Panc1 (cell line): ENCODE measurements at regions not wholly inside any gene's neighbourhood (a gene's known extent, or its start where the extent isn't known, plus 50 kb on each side); places are given as distances from the start of the nearest gene placed in this dataset.

ENCODE experiments used
- ATAC-seq: fragments of 200-7000 bp; cut with Tn5 transposase; 2 replicates; pipeline ENCODE4 v1.9.1; 2020; ENCODE audit warnings: mild to moderate bottlenecking, moderate library complexity
- BruUV-seq: library from RNA; stranded (reverse); fragments of 400-500 nt; replicated peaks from 2 replicates; lab custom pipeline; 2021; lab: Mats Ljungman, UMichigan
- CTCF ChIA-PET: fragments of 300-600 bp; sonication (Branson Sonifier 250); formaldehyde crosslinking; loops from one replicate; lab custom pipeline; 2022; ENCODE audit warnings: antibody characterized with exemption; lab: Charles Lee
- POLR2A ChIA-PET: fragments of 300-600 bp; sonication (Branson Sonifier 250); formaldehyde crosslinking; loops from one replicate; lab custom pipeline; 2022; ENCODE audit warnings: antibody characterized with exemption; lab: Charles Lee
- DNase-seq: peaks from one replicate; pipeline ENCODE4 v3.0.0-alpha.2; 2010; ENCODE audit warnings: low read depth, low spot score
- H3K27ac ChIP-seq: 2 replicates; pipeline ENCODE4 v1.5.1; 2011; ENCODE audit warnings: mild to moderate bottlenecking, low read length, inconsistent platforms
- H3K27me3 ChIP-seq: fragments of 200-500 bp; sonication (Bioruptor generic); 2 replicates; pipeline ENCODE4 v1.6.0; 2014; ENCODE audit warnings: low read length, inconsistent platforms; ENCODE audit not compliant: control insufficient read depth, insufficient read depth
- H3K36me3 ChIP-seq: fragments of 200-500 bp; sonication (Bioruptor generic); 2 replicates; pipeline ENCODE4 v1.5.1; 2014; ENCODE audit warnings: inconsistent platforms, mild to moderate bottlenecking, low read length, moderate library complexity; ENCODE audit not compliant: control insufficient read depth, insufficient read depth
- H3K4me1 ChIP-seq: 2 replicates; pipeline ENCODE4 v1.5.1; 2011; ENCODE audit warnings: inconsistent platforms, mild to moderate bottlenecking, low read length, moderate library complexity; ENCODE audit not compliant: control insufficient read depth, insufficient read depth
- H3K4me3 ChIP-seq, 2 experiments: 2 replicates each; pipeline ENCODE4 v1.5.1; 2011 to 2012; ENCODE audit warnings: low read depth in 2 of 2, low read length in 2 of 2, mild to moderate bottlenecking in 2 of 2, inconsistent platforms in 1 of 2, moderate library complexity in 1 of 2
- H3K9me3 ChIP-seq: fragments of 200-500 bp; sonication (Bioruptor generic); 2 replicates; pipeline ENCODE4 v1.5.1; 2014; ENCODE audit warnings: low read depth, mild to moderate bottlenecking, inconsistent platforms, low read length, moderate library complexity; ENCODE audit not compliant: control insufficient read depth, insufficient read depth
- POLR2AphosphoS5 ChIP-seq: IDR thresholded peaks from 2 replicates; pipeline ENCODE4 v1.6.1; 2012; ENCODE audit warnings: mild to moderate bottlenecking, low read depth, low read length, moderate library complexity
- SIN3A ChIP-seq: IDR thresholded peaks from 2 replicates; pipeline ENCODE4 v1.6.1; 2012; ENCODE audit warnings: low read depth, mild to moderate bottlenecking, low read length, moderate library complexity, borderline replicate concordance; ENCODE audit not compliant: insufficient read depth
- TCF7L2 ChIP-seq: IDR thresholded peaks from 2 replicates; pipeline ENCODE4 v1.6.1; 2011; ENCODE audit warnings: mild to moderate bottlenecking, low read depth, low read length, inconsistent platforms
- in situ Hi-C: cut with HindIII; loops from 2 replicates; pipeline ENCODE4 v1.10.0; 2016; ENCODE audit warnings: low sequenced_read_pairs, low pct_unique_long_range_greater_than_20kb
- intact Hi-C: fragments of 100-400 bp; cut with micrococcal nuclease; formaldehyde crosslinking; loops from one replicate; pipeline ENCODE4 v1.10.0; 2022; ENCODE audit not compliant: unreplicated experiment
- TF ChIP-seq, protein P1 (sequence below): fragments of 450-650 bp; IDR thresholded peaks from 2 replicates; pipeline ENCODE4 v1.5.1; 2017; ENCODE audit warnings: mild to moderate bottlenecking
- TF ChIP-seq, protein P2 (sequence below), 2 experiments: IDR thresholded peaks; 2 replicates each; pipeline ENCODE4 v1.6.1; 2011 to 2012; ENCODE audit warnings: low read depth in 2 of 2, control low read depth in 1 of 2, low read length in 1 of 2, mild to moderate bottlenecking in 1 of 2, moderate library complexity in 1 of 2; ENCODE audit not compliant: insufficient read depth in 1 of 2

DNA sequence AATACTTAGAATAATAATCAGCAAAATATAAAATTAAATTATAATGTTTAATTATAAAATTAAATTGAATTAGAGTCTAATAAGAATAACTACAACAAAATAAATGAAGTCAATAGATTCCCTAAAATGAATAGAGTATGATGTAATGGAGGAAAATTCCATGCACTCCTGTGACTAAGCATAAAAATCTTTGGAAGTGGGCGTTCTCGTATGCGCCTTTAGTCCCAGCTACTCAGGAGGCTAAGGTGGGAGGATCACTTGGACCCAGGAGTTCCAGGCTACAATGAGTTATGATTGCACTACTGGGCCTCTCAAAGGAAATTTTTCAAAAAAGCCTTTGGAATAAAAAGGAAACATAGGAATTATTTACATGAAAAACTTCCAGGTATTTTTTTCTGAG lies 955.4 kb upstream of the POU3F3 start:
- intact Hi-C loops (no loop called here), in situ Hi-C loops (no loop called here)
- no TSS peak for BruUV-seq
- no peaks in the 10 kb centered on the region for H3K36me3 ChIP-seq
- H3K4me3 ChIP-seq, result no peak overlapping the region
- ATAC-seq, result no peak
- no peaks in the 10 kb centered on the region for H3K27me3 ChIP-seq
- H3K27ac ChIP-seq, result no peak overlapping the region
- ChIA-PET CTCF (no interaction called here), POLR2A (no interaction called here)
- no peak for DNase-seq
- no peaks in the 10 kb centered on the region for H3K4me1 ChIP-seq
- TF ChIP-seq, protein P1, sequence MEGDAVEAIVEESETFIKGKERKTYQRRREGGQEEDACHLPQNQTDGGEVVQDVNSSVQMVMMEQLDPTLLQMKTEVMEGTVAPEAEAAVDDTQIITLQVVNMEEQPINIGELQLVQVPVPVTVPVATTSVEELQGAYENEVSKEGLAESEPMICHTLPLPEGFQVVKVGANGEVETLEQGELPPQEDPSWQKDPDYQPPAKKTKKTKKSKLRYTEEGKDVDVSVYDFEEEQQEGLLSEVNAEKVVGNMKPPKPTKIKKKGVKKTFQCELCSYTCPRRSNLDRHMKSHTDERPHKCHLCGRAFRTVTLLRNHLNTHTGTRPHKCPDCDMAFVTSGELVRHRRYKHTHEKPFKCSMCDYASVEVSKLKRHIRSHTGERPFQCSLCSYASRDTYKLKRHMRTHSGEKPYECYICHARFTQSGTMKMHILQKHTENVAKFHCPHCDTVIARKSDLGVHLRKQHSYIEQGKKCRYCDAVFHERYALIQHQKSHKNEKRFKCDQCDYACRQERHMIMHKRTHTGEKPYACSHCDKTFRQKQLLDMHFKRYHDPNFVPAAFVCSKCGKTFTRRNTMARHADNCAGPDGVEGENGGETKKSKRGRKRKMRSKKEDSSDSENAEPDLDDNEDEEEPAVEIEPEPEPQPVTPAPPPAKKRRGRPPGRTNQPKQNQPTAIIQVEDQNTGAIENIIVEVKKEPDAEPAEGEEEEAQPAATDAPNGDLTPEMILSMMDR, result no peak
- TF ChIP-seq SIN3A (no peak), POLR2AphosphoS5 (no peak), TCF7L2 (no peak)
- TF ChIP-seq, protein P2, sequence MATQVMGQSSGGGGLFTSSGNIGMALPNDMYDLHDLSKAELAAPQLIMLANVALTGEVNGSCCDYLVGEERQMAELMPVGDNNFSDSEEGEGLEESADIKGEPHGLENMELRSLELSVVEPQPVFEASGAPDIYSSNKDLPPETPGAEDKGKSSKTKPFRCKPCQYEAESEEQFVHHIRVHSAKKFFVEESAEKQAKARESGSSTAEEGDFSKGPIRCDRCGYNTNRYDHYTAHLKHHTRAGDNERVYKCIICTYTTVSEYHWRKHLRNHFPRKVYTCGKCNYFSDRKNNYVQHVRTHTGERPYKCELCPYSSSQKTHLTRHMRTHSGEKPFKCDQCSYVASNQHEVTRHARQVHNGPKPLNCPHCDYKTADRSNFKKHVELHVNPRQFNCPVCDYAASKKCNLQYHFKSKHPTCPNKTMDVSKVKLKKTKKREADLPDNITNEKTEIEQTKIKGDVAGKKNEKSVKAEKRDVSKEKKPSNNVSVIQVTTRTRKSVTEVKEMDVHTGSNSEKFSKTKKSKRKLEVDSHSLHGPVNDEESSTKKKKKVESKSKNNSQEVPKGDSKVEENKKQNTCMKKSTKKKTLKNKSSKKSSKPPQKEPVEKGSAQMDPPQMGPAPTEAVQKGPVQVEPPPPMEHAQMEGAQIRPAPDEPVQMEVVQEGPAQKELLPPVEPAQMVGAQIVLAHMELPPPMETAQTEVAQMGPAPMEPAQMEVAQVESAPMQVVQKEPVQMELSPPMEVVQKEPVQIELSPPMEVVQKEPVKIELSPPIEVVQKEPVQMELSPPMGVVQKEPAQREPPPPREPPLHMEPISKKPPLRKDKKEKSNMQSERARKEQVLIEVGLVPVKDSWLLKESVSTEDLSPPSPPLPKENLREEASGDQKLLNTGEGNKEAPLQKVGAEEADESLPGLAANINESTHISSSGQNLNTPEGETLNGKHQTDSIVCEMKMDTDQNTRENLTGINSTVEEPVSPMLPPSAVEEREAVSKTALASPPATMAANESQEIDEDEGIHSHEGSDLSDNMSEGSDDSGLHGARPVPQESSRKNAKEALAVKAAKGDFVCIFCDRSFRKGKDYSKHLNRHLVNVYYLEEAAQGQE (IDR thresholded peaks at IDR 0.05; ENCODE audit: insufficient read depth in 1 of 2, low read depth in 2 of 2, low read length in 1 of 2), result no peak
- no peaks in the 10 kb centered on the region for H3K9me3 ChIP-seq

DNA sequence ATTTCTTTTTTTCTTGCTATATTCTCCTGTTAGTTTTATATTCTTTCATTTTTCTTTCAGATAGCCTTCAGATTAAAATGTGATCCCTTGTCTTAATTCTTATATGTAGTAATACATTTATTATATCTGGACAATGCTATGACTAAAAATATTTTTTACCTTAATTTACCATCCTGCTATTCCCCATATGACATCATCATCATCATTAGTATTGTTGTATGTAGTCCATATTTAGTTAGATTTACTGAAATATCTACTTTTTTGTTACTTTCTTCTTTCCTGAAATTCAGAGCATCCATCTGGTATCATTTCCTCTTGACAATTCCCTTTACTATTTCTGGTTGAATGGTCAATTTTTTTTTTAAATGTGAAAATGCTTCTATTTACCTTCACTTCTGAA lies 951.6 kb upstream of the POU3F3 start:
- intact Hi-C loops, result no loop called here

More for the DNA sequence above, 951.6 kb upstream of the POU3F3 start:
- no peak overlapping the region for H3K4me3 ChIP-seq
- in situ Hi-C loops, result no loop called here
- no peak for DNase-seq
- ATAC-seq, result no peak
- H3K36me3 ChIP-seq, result no peaks in the 10 kb centered on the region
- no peaks in the 10 kb centered on the region for H3K27me3 ChIP-seq
- no peak overlapping the region for H3K27ac ChIP-seq
- no peak for TF ChIP-seq POLR2AphosphoS5
- no peak for TF ChIP-seq SIN3A
- TF ChIP-seq, protein P2 (IDR thresholded peaks at IDR 0.05; ENCODE audit: insufficient read depth in 1 of 2, low read depth in 2 of 2, low read length in 1 of 2), result no peak
- TF ChIP-seq TCF7L2, result no peak
- TF ChIP-seq, protein P1, result no peak
- POLR2A ChIA-PET, result no interaction called here
- H3K4me1 ChIP-seq, result no peaks in the 10 kb centered on the region
- no peaks in the 10 kb centered on the region for H3K9me3 ChIP-seq
- no TSS peak for BruUV-seq
- CTCF ChIA-PET, result no interaction called here
